ENCODE measurements at regions not wholly inside any gene's neighbourhood (a gene's known extent, or its start where the extent isn't known, plus 50 kb on each side); places are given as distances from the start of the nearest gene placed in this dataset.

DNA sequence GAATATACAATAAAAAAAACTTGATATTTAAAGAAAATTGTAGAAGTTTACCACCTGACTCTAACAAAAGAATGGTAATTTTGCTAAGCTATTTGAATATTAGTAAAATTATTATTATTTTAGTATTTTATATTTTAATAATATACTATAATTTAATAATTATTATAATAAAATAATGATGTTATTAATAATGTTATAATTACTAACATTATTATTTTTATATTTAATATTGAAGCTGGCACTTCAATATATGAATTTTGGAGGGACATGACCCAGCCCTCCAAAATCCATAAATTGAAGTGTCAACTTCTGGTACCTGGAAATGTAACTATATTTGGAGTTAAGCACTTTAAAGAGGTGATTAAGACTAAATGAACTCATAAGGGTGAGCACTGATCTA is 486.1 kb upstream of the CDH9 start:
- TF ChIP-seq POLR2A (IDR thresholded peaks at IDR 0.05) (no peak), CTCF (IDR thresholded peaks at IDR 0.05) (no peak)
- H3K27ac ChIP-seq: no peak overlapping the region
- H3K4me3 ChIP-seq: no peak overlapping the region
- peaks cover 0 to 2% (median 0%) of the 10 kb centered on the region in 4 donors for H3K9me3 ChIP-seq
- H3K36me3 ChIP-seq: no peaks in the 10 kb centered on the region
- H3K4me1 ChIP-seq: no peaks in the 10 kb centered on the region
- DNase-seq: no peak
- H3K27me3 ChIP-seq: no peaks in the 10 kb centered on the region

DNA sequence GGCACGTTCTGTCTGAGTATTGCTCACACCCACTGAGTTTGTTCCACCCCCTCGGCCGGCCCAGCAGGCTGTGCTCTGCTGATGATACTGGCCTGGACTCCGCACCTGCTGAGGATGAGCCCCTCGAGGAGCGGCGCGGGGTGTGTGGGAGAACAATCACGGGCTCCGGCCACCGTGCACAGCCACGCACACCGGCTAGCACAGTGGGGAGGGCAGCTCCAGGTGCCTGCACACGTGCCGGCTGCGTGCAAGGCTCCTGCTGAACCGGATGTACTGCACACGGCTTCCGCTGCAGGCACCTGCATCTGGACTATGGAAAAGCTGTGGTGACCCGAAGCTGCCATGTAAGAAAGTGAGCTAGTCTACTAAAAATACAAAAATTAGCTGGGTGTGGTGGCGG is 485.2 kb upstream of the CDH9 start:
- no peak overlapping the region for H3K27ac ChIP-seq
- no peaks in the 10 kb centered on the region for H3K27me3 ChIP-seq
- TF ChIP-seq POLR2A (IDR thresholded peaks at IDR 0.05) (no peak), CTCF (IDR thresholded peaks at IDR 0.05) (no peak)
- DNase-seq: no peak
- peaks cover 0 to 4% (median 0%) of the 10 kb centered on the region in 4 donors for H3K9me3 ChIP-seq
- no peak overlapping the region for H3K4me3 ChIP-seq
- H3K4me1 ChIP-seq: no peaks in the 10 kb centered on the region
- H3K36me3 ChIP-seq: no peaks in the 10 kb centered on the region

- no peak for TF ChIP-seq CTCF (IDR thresholded peaks at IDR 0.05)
- no peak for TF ChIP-seq POLR2A (IDR thresholded peaks at IDR 0.05)
- peaks cover 0 to 4% (median 0%) of the 10 kb centered on the region in 4 donors for H3K9me3 ChIP-seq
- H3K27ac ChIP-seq: no peak overlapping the region
- no peaks in the 10 kb centered on the region for H3K36me3 ChIP-seq
- H3K4me3 ChIP-seq: no peak overlapping the region
- no peak for DNase-seq
- H3K27me3 ChIP-seq: no peaks in the 10 kb centered on the region
- no peaks in the 10 kb centered on the region for H3K4me1 ChIP-seq
These were observed 478.1 kb upstream of the CDH9 start for GRCh38 chr5:27516437-27516836.

- no peak overlapping the region for H3K27ac ChIP-seq
- no peaks in the 10 kb centered on the region for H3K36me3 ChIP-seq
- H3K4me3 ChIP-seq: no peak overlapping the region
- no peak for TF ChIP-seq CTCF (IDR thresholded peaks at IDR 0.05)
- TF ChIP-seq POLR2A (IDR thresholded peaks at IDR 0.05): no peak
- H3K27me3 ChIP-seq: no peaks in the 10 kb centered on the region
- DNase-seq: no peak
- no peaks in the 10 kb centered on the region for H3K4me1 ChIP-seq
- no peaks in the 10 kb centered on the region for H3K9me3 ChIP-seq
These were observed 472.7 kb upstream of the CDH9 start for GRCh38 chr5:27511061-27511460.

DNA sequence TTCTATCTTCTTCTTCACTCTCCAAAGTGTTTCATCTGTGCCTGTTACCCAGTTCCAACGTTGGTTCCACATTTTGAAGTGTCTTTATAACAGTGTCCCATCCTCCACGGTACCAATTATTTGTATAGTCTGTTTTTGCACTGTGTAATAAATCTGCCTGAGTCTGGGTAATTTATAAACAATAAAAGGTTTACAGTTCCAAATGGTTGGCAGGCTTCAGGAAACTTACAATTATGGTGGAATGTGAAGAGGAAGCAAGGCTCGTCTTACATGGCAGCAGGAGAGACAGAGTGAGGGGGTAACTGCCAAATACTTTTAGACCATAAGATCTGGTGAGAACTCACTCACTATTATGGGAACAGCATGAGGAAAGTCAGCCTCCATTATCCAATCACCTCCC is 465.4 kb upstream of the CDH9 start:
- no peak for DNase-seq
- no peaks in the 10 kb centered on the region for H3K9me3 ChIP-seq
- no peaks in the 10 kb centered on the region for H3K4me1 ChIP-seq
- H3K36me3 ChIP-seq: no peaks in the 10 kb centered on the region
- H3K27me3 ChIP-seq: no peaks in the 10 kb centered on the region
- TF ChIP-seq POLR2A (IDR thresholded peaks at IDR 0.05): no peak
- no peak for TF ChIP-seq CTCF (IDR thresholded peaks at IDR 0.05)
- no peak overlapping the region for H3K27ac ChIP-seq
- H3K4me3 ChIP-seq: no peak overlapping the region

DNA sequence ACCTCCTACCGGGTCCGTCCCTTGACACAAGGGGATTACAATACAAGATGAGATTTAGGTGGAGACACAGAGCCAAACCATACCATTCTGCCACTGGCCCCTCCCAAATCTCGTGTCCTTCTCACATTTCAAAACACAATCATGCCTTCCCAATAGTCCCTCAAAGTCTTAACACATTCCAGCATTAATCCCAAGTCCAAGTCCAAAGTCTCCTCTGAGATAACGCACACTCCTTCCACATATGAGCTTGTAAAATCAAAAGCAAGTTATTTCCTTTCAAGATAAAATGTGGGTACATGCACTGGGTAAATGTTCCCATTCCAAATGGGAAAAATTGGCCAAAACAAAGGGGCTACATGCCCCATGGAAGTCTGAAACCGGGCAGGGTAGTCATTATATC is 463.9 kb upstream of the CDH9 start:
- Histone ChIP-seq H3K36me3 (no peaks in the 10 kb centered on the region), H3K4me3 (no peak overlapping the region), H3K27me3 (no peaks in the 10 kb centered on the region), H3K4me1 (no peaks in the 10 kb centered on the region), H3K27ac (no peak overlapping the region), H3K9me3 (no peaks in the 10 kb centered on the region)
- TF ChIP-seq CTCF (IDR thresholded peaks at IDR 0.05) (no peak), POLR2A (IDR thresholded peaks at IDR 0.05) (no peak)
- no peak for DNase-seq

Measured in Peyer's patch (tissue), 4 donors.